Caki2 (cell line): ENCODE measurements at regions not wholly inside any gene's neighbourhood (a gene's known extent, or its start where the extent isn't known, plus 50 kb on each side); places are given as distances from the start of the nearest gene placed in this dataset.

ENCODE experiments used
- DNase-seq: peaks from one replicate; pipeline ENCODE4 v3.0.0-alpha.2; 2015; ENCODE audit warnings: low read depth
- in situ Hi-C: cut with HindIII; loops from 2 replicates; pipeline ENCODE4 v1.10.0; 2016; ENCODE audit warnings: low sequenced_read_pairs, low pct_unique_long_range_greater_than_20kb, mixed read lengths

GRCh38 chr9:115207003-115207836, 89.3 kb upstream of the TNC start:
- DNase-seq, result no peak
- in situ Hi-C loops, result no loop called here

- no peak for DNase-seq
- in situ Hi-C loops, result no loop called here
These were observed 90.5 kb upstream of the TNC start for GRCh38 chr9:115208501-115208900.

- in situ Hi-C loops, result no loop called here
- peak; percentile 22 for DNase-seq
These were observed 91.8 kb upstream of the TNC start for GRCh38 chr9:115209601-115210306.

GRCh38 chr9:115210699-115211098, 92.7 kb upstream of the TNC start:
- in situ Hi-C loops, result no loop called here
- DNase-seq, result no peak

- DNase-seq, result no peak
- in situ Hi-C loops, result no loop called here
These were observed 93.6 kb upstream of the TNC start for GRCh38 chr9:115211413-115212124.

GRCh38 chr9:115212125-115212605, 94.2 kb upstream of the TNC start:
- no peak for DNase-seq
- in situ Hi-C loops, result no loop called here

- in situ Hi-C loops, result no loop called here
- no peak for DNase-seq
These were observed 94.9 kb upstream of the TNC start for GRCh38 chr9:115212832-115213231.

- peak; percentile 77 for DNase-seq
- in situ Hi-C loops, result no loop called here
These were observed 95.9 kb upstream of the TNC start for GRCh38 chr9:115213818-115214334.

- no peak for DNase-seq
- in situ Hi-C loops, result no loop called here
These were observed 98.9 kb upstream of the TNC start for GRCh38 chr9:115216873-115217272.

- in situ Hi-C loops, result no loop called here
- no peak for DNase-seq
These were observed 102.5 kb upstream of the TNC start for GRCh38 chr9:115220319-115221005.

GRCh38 chr9:115223471-115223870, 105.5 kb upstream of the TNC start:
- no peak for DNase-seq
- in situ Hi-C loops, result no loop called here

GRCh38 chr9:115225459-115226116, 107.6 kb upstream of the TNC start:
- in situ Hi-C loops, result no loop called here
- no peak for DNase-seq

GRCh38 chr9:115226152-115226551, 108.2 kb upstream of the TNC start:
- in situ Hi-C loops, result no loop called here
- DNase-seq, result no peak

- in situ Hi-C loops, result no loop called here
- no peak for DNase-seq
These were observed 111.5 kb upstream of the TNC start for GRCh38 chr9:115229496-115229895.

GRCh38 chr9:115230924-115231515, 113.1 kb upstream of the TNC start:
- DNase-seq, result no peak
- in situ Hi-C loops, result no loop called here

- in situ Hi-C loops, result no loop called here
- DNase-seq, result no peak
These were observed 114.3 kb upstream of the TNC start for GRCh38 chr9:115232181-115232774.

- peak; percentile 65 for DNase-seq
These were observed 116.1 kb upstream of the TNC start for GRCh38 chr9:115234094-115234493.

More at GRCh38 chr9:115234094-115234493, 116.1 kb upstream of the TNC start:
- in situ Hi-C loops, result no loop called here
